ENCODE measurements at regions not wholly inside any gene's neighbourhood (a gene's known extent, or its start where the extent isn't known, plus 50 kb on each side); places are given as distances from the start of the nearest gene placed in this dataset.
"Not testable (repeated sequence)": the region's sequence is repeated elsewhere in the genome, so short reads cannot be mapped to it uniquely, and the experiment has no call there.

- DNase-seq (ENCODE audit: low spot score), result no peak
These were observed 460.7 kb downstream of the ICE1 start for GRCh38 chr5:5883146-5883545.

GRCh38 chr5:5882706-5883105 is 460.2 kb downstream of the ICE1 start:
- DNase-seq (ENCODE audit: low spot score), result no peak

- DNase-seq (ENCODE audit: low spot score), result no peak
These were observed 458.8 kb downstream of the ICE1 start for GRCh38 chr5:5881294-5881693.

DNA sequence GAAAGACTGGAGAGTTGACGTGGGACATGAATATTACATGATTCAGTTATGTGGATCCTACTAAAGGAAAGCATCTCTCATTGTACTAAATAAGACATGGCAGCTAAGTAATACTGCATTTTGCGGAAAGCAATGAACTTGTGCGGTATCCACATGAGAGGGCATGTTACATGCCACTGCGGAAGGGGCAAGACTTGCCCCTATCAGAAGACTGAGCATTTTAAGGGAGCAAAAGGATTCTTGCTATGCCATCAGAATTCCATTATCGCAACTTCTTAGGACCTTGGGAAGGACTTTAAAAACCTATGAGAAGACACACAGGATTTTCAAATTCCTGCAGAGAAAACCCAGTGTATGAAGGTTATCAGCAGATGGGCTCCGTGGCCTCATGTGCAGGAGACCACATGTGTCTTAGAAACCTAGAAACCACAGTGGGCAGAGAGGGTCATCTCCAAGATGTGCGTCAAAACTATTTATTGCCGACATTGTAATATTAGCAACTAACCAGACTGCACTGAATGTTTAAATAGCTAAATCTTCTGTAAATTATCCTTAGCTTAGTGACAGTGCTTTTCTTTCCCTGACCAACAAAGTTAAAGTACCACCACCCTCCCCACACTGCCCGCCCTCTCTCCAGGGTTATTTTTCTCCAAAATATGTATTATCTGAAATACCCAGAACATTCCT is 457.7 kb downstream of the ICE1 start:
- DNase-seq (ENCODE audit: low spot score), result no peak

DNA sequence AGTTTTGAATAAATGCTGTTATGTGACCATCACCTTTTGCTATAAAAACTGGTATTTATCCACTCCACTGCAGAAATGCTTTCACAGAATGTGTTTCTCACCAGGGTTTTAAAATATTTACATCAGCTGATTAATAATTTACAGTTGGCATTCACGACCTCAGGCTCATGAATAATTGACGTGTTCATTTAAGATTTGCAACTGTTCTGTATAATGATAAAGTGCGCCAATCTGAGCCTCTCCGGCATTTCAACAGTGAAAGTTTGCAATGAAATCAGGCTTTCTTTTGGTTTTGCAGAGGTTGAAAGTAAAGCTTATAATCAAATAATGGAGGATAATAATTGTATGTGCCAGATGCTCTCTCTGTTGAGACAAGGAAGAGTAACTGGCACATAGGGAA is 434.9 kb downstream of the ICE1 start:
- DNase-seq (ENCODE audit: low spot score), result no peak

- DNase-seq (ENCODE audit: low spot score), result no peak
These were observed 431.6 kb downstream of the ICE1 start for GRCh38 chr5:5854087-5854486.

DNA sequence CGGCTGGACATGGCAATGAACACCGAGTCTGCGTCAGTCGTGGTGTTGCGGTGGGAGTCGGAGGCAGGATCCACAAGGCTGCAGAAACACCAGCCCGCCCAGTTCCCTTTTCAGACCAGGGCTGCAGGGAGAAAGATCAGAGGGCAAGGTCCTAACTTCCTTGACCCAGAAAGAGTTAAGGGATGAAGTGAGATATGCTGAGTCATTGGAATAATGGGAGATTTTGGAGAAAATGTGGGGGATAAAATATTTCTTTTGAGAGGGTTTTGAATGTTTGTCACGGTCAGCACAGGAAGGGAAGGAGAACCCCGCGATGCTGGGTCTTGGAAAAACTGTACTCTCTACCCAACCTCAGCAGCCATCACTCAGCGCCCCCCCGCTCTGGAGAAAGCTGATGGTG is 416.0 kb downstream of the ICE1 start:
- DNase-seq (ENCODE audit: low spot score), result no peak

DNA sequence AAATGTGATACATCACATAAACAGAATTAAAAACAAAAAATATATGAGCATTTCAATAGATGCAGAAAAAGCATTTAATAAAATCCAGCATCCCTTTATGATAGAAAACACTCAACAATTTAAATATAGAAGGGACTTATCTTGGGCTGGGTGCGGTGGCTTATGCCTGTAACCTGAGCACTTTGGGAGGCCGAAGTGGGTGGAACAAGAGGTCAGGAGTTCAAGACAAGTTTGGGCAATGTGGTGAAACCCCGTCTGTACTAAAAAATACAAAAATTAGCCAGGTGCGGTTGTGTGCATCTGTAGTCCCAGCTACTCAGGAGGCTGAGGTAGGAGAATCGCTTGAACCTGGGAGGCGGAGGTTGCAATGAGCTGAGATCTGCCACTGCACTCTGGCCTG is 409.1 kb downstream of the ICE1 start:
- not testable (repeated sequence) for DNase-seq (ENCODE audit: low spot score)

DNA sequence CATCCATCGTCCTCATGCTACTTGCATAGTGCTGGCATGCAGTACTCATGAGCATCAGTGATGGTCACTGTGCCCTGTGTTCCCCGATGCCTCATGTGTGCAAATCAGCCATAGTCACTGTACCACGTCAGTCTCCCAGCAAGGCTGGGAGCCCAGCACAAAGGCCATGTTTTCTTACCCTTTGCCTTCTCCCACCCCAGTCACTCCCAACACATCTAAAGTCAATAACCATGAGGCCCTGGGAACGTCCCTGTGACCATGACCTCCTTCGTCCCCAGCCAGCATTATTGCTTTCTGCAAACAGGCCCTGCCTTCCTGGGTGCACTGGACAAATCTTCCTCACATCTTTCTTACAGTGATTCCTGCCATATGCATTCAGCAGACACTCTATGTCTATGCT is 406.1 kb downstream of the ICE1 start:
- no peak for DNase-seq (ENCODE audit: low spot score)

DNA sequence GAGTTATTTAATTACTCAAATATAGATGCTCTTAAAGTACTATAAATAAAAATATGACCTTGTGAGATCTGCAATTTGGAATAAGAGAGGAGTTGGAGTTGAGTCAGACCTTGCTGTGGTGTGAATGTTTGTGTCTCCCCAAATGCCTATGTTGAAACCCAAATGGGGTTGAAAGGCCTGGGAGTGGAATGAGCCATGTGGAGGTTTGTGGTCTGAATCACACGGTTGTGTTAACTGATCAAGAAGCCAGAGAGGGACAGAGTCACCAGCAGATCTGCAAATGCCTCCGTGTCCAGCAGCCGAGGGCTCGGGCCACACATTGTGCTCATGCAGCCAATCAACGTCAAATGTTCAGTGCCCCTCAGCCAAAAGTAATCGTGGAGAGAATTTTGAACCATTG is 404.4 kb downstream of the ICE1 start:
- DNase-seq (ENCODE audit: low spot score), result no peak

GRCh38 chr5:5822729-5823257 is 400.3 kb downstream of the ICE1 start:
- no peak for DNase-seq (ENCODE audit: low spot score)

- DNase-seq (ENCODE audit: low spot score), result no peak
These were observed 394.5 kb downstream of the ICE1 start for GRCh38 chr5:5816960-5817359.

GRCh38 chr5:5813441-5813840 is 391.0 kb downstream of the ICE1 start:
- DNase-seq (ENCODE audit: low spot score), result no peak

GRCh38 chr5:5810461-5810860 is 388.0 kb downstream of the ICE1 start:
- no peak for DNase-seq (ENCODE audit: low spot score)

- no peak for DNase-seq (ENCODE audit: low spot score)
These were observed 383.4 kb downstream of the ICE1 start for GRCh38 chr5:5805916-5806315.

DNA sequence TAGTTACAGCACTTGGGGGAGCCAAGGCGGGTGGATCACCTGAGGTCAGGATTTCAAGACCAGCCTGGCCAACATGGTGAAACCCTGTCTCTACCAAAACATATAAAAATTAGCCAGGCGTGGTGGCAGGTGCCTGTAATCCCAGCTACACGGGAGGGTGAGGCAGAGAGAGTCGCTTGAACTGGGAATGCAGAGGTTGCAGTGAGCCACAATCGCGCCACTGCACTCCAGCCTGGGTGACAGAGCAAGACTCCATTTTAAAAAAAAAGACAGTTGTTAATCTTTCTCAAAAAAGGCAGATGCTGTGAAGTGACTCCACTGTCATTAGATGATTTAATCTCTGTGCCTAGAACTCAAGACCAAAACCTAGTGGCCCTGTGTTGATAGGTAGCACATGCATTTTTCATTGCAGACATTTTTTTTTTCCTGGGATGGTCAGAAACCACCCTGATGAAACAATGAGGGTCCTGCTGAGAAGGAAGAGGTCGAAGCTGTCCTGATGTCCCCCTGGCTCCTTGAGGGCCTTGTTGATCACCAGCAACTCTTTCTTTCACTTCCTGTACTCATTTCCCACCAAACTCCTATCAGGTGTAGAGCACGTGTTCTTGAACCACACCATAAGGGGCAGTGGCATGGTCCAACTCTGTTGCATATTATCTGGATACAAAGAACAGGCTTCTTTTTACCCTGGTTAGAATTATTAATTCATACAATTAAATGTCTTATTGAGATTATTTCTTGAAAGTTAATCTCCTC is 382.2 kb downstream of the ICE1 start:
- DNase-seq (ENCODE audit: low spot score), result no peak

- no peak for DNase-seq (ENCODE audit: low spot score)
These were observed 378.6 kb downstream of the ICE1 start for GRCh38 chr5:5800801-5801761.

DNA sequence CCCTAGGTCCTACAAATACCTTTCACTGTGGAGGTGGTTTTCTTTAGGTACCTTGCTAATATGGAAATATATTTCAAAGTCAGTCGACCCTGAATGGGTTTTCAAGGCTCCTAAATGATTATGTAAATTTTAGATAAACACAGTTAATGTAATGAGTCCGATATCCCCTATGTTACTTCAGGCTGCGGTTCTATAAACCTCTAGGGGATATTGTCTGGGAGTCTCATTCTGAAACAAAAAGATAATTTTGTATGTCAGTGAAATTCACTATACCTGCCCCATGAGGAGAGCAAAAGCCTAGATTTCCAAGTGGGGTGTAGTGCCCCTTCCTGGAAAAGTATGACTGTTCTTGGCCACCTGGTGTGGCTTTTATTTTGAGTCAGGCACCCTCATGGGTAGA is 377.3 kb downstream of the ICE1 start:
- no peak for DNase-seq (ENCODE audit: low spot score)

- no peak for DNase-seq (ENCODE audit: low spot score)
These were observed 376.8 kb downstream of the ICE1 start for GRCh38 chr5:5799229-5799628.

DNA sequence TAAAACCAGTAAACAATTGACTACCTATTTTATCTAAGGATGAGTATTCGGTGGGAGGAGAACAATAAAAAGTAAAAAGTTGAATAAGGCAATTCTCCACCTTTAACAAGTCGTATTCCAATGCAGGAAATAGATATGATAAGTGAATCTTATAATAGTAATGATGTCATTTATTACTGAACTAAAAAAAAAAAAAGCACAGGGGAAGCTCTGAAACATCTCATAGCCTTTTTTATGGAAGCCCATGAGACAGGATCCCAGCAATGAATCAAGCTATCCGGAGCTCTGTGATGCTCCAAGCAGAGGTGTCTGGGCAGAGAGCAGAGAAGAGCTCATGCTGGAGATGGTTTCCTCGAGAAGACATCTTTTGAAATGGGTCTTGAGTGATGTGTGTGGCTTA is 376.0 kb downstream of the ICE1 start:
- DNase-seq (ENCODE audit: low spot score), result no peak

- DNase-seq (ENCODE audit: low spot score), result no peak
These were observed 375.6 kb downstream of the ICE1 start for GRCh38 chr5:5798041-5798440.

DNA sequence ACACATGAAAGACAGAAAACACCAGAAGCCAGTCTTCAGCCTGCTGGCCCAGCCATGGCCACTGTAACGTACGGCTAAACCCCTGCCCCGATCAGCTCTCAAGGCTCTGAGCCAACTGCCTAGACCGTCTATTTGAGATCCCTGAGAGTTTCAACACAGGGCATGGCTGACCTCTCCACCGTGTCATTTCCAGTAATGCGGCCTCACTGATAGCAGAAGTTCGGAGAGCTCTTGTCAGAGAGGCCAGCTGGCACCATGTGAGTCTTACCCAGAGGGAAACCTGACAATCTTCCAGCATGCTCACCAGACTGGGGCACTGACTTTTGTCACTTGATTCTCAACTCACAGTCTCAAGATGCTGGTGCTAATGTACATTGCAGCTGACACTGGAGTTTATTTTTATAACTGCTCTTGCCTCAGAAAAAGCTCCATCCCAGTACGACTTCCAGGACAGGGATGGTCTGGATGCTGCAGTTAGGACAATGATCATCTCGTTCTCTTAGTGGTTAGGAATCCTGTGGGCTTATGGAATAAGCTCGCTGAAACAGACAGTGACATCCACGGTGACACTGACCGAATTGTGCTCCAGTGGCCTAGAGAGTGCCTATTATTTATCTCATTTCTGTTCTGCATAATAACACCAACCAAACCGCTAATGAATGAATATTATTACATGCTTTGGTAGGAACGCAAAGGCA is 372.7 kb downstream of the ICE1 start:
- no peak for DNase-seq (ENCODE audit: low spot score)
